ENCODE measurements at regions not wholly inside any gene's neighbourhood (a gene's known extent, or its start where the extent isn't known, plus 50 kb on each side); places are given as distances from the start of the nearest gene placed in this dataset.

DNA sequence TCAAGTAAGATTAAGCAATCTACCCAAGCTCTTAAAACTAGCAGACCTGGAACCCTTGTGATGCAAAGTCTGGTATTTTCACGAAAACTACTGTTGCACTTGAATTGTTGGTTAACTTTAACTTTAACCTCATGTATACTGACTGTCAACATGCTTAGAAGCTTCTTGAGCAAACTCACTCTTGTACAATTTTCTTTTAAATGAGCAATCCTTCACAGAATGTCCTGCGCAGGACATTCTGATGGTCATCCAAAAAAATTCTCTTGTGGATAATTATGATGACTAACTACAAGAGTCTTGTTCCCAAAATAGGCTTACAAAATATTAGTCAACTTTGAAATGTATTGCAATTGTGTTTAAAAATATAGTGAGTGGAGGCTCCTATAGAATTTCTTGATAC, 54.0 kb upstream of the PDE3A start:
- H3K4me1 ChIP-seq, result no peaks in the 10 kb centered on the region
- H3K4me3 ChIP-seq, result no peak overlapping the region
- H3K9me3 ChIP-seq, result no peaks in the 10 kb centered on the region
- H3K27me3 ChIP-seq, result no peaks in the 10 kb centered on the region
- no peaks in the 10 kb centered on the region for H3K36me3 ChIP-seq
- TF ChIP-seq POLR2A (IDR thresholded peaks at IDR 0.05), result no peak
- TF ChIP-seq, protein P1, sequence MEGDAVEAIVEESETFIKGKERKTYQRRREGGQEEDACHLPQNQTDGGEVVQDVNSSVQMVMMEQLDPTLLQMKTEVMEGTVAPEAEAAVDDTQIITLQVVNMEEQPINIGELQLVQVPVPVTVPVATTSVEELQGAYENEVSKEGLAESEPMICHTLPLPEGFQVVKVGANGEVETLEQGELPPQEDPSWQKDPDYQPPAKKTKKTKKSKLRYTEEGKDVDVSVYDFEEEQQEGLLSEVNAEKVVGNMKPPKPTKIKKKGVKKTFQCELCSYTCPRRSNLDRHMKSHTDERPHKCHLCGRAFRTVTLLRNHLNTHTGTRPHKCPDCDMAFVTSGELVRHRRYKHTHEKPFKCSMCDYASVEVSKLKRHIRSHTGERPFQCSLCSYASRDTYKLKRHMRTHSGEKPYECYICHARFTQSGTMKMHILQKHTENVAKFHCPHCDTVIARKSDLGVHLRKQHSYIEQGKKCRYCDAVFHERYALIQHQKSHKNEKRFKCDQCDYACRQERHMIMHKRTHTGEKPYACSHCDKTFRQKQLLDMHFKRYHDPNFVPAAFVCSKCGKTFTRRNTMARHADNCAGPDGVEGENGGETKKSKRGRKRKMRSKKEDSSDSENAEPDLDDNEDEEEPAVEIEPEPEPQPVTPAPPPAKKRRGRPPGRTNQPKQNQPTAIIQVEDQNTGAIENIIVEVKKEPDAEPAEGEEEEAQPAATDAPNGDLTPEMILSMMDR (IDR thresholded peaks at IDR 0.05), result no peak
- no peak overlapping the region for H3K27ac ChIP-seq
- no peak for DNase-seq

DNA sequence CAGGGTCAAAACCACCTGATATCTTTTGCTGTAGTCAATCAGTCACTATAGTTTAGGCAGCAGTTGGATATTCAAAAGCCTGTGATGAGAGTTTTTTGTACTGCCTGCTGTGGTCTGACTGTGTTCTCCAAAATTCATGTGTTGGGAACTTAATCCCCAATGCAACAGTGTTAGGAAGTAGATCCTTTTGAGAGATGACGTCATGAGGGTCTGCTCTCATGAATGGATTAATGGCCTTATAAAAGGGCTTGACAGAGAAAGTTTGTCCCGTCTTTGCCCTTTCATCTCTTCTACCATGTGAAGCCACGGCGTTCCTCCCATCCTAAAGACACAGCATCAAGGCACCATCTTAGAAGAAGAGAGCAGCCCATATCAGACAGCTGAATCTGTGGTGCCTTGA, 50.8 kb upstream of the PDE3A start:
- TF ChIP-seq, protein P1 (IDR thresholded peaks at IDR 0.05), result no peak
- no peak for TF ChIP-seq POLR2A (IDR thresholded peaks at IDR 0.05)
- Histone ChIP-seq H3K27me3 (no peaks in the 10 kb centered on the region), H3K9me3 (no peaks in the 10 kb centered on the region), H3K4me1 (no peaks in the 10 kb centered on the region), H3K27ac (no peak overlapping the region), H3K4me3 (no peak overlapping the region), H3K36me3 (no peaks in the 10 kb centered on the region)
- no peak for DNase-seq

Small RNA genes lying in the stretch of these regions (small RNA-seq; reads per million reads assigned to genes)
- gene RNU1-146P, result 0 reads per million in 2 donors

Measured in Peyer's patch (tissue), 4 donors.